H1 (cell line): ENCODE measurements at regions not wholly inside any gene's neighbourhood (a gene's known extent, or its start where the extent isn't known, plus 50 kb on each side); places are given as distances from the start of the nearest gene placed in this dataset.

Experiments
- CTCF ChIA-PET: fragments of 300-600 bp; sonication (Branson Sonifier 250); formaldehyde crosslinking; loops from one replicate; lab custom pipeline; 2021; ENCODE audit not compliant: partially characterized antibody; lab: Charles Lee
- POLR2A ChIA-PET: fragments of 300-600 bp; sonication (Branson Sonifier 250); formaldehyde crosslinking; loops from one replicate; lab custom pipeline; 2021; ENCODE audit warnings: inconsistent platforms; ENCODE audit not compliant: partially characterized antibody; lab: Charles Lee
- DNase-seq, 2 experiments: peaks; one replicate each; pipeline versions ENCODE4 v3.0.0 to v3.0.0-alpha.2; 2010 to 2022; ENCODE audit warnings: low spot score in 2 of 2, low read depth in 1 of 2, mixed read lengths in 1 of 2
- FAIRE-seq: peaks from 2 replicates; lab custom pipeline; 2011; peaks lifted over from hg19 to GRCh38; lab: Jason Lieb, UNC
- H2AFZ ChIP-seq: 2 replicates; pipeline ENCODE4 v1.8.1; 2012; ENCODE audit warnings: low read length, inconsistent platforms
- H2AK5ac ChIP-seq: 2 replicates; pipeline ENCODE4 v1.6.1; 2013; ENCODE audit warnings: low read depth, low read length
- H2BK120ac ChIP-seq: replicated peaks from 2 replicates; pipeline ENCODE3; 2013; ENCODE audit warnings: low read depth, low read length, inconsistent platforms
- H2BK12ac ChIP-seq: 2 replicates; pipeline ENCODE4 v1.6.1; 2013; ENCODE audit warnings: low read depth, low read length
- H2BK15ac ChIP-seq: 2 replicates; pipeline ENCODE4 v1.6.1; 2013; ENCODE audit warnings: low read length
- H2BK20ac ChIP-seq: 2 replicates; pipeline ENCODE4 v1.6.1; 2013; ENCODE audit warnings: low read length
- H2BK5ac ChIP-seq: 2 replicates; pipeline ENCODE4 v1.6.1; 2013; ENCODE audit warnings: low read depth, low read length
- H3K14ac ChIP-seq: 2 replicates; pipeline ENCODE4 v1.6.1; 2013; ENCODE audit warnings: inconsistent platforms; ENCODE audit not compliant: insufficient read length
- H3K18ac ChIP-seq: 2 replicates; pipeline ENCODE4 v1.6.1; 2013; ENCODE audit warnings: low read length; ENCODE audit errors: extremely low read depth
- H3K23ac ChIP-seq: 2 replicates; pipeline ENCODE4 v1.6.1; 2013; ENCODE audit warnings: inconsistent platforms; ENCODE audit not compliant: insufficient read length
- H3K23me2 ChIP-seq: 2 replicates; pipeline ENCODE4 v1.6.1; 2013; ENCODE audit warnings: low read depth, low read length
- H3K27ac ChIP-seq: 2 replicates; pipeline ENCODE4 v1.6.1; 2011; ENCODE audit warnings: low read depth, low read length, inconsistent platforms
- H3K27me3 ChIP-seq, 4 experiments: replicated peaks in 1 of 4; 1 replicate in 1 of 4; 2 replicates in 3 of 4; pipeline versions ENCODE4 v1.6.1 to v1.8.1; 2011 to 2013; ENCODE audit warnings: low read length in 3 of 4, mild to moderate bottlenecking in 3 of 4, inconsistent platforms in 2 of 4, mixed read lengths in 2 of 4, moderate library complexity in 1 of 4; ENCODE audit not compliant: control insufficient read depth in 3 of 4, insufficient read depth in 3 of 4; ENCODE audit errors: extremely low read depth in 1 of 4
- H3K36me3 ChIP-seq, 4 experiments: 2 replicates each; pipeline versions ENCODE4 v1.6.1 to v1.8.1; 2011 to 2013; ENCODE audit warnings: mild to moderate bottlenecking in 4 of 4, low read length in 3 of 4, moderate library complexity in 2 of 4, control low read depth in 1 of 4, inconsistent platforms in 1 of 4; ENCODE audit not compliant: insufficient read depth in 4 of 4, control insufficient read depth in 2 of 4
- H3K4ac ChIP-seq: replicated peaks from 2 replicates; pipeline ENCODE3; 2013; ENCODE audit warnings: low read length, low read depth, mixed read lengths, inconsistent platforms; ENCODE audit not compliant: insufficient read length
- H3K4me1 ChIP-seq, 4 experiments: replicated peaks in 1 of 4; 1 replicate in 1 of 4; 2 replicates in 3 of 4; pipeline versions ENCODE4 v1.6.1 to v1.8.1; 2011 to 2013; ENCODE audit warnings: low read length in 3 of 4, inconsistent platforms in 2 of 4, mixed read lengths in 1 of 4; ENCODE audit not compliant: insufficient read depth in 4 of 4, control insufficient read depth in 3 of 4
- H3K4me2 ChIP-seq, 2 experiments: 2 replicates each; pipeline versions ENCODE4 v1.6.1 to v1.8.1; 2011 to 2013; ENCODE audit warnings: low read depth in 2 of 2, low read length in 2 of 2, control low read depth in 1 of 2, inconsistent platforms in 1 of 2, mild to moderate bottlenecking in 1 of 2; ENCODE audit not compliant: insufficient read depth in 1 of 2
- H3K4me3 ChIP-seq, 4 experiments: fragments of 200-600, 300-600 bp in 1 of 4; sonication (generic), shearing (Covaris generic), sonication (Bioruptor Twin) in 1 of 4; 2 replicates each; pipeline versions ENCODE4 v1.5.1 to v1.8.1; 2011 to 2016; ENCODE audit warnings: low read length in 4 of 4, low read depth in 3 of 4, control low read depth in 2 of 4, inconsistent platforms in 2 of 4, mild to moderate bottlenecking in 2 of 4, mixed read lengths in 1 of 4, moderate library complexity in 1 of 4; ENCODE audit not compliant: insufficient read depth in 2 of 4; ENCODE audit errors: extremely low read depth in 1 of 4
- H3K56ac ChIP-seq: replicated peaks from 2 replicates; pipeline ENCODE3; 2013; ENCODE audit warnings: low read depth, mild to moderate bottlenecking, mixed read lengths, low read length, inconsistent platforms; ENCODE audit not compliant: insufficient read length
- H3K79me1 ChIP-seq: 2 replicates; pipeline ENCODE4 v1.6.1; 2013; ENCODE audit warnings: low read depth, low read length, control low read depth
- H3K79me2 ChIP-seq, 2 experiments: 2 replicates each; pipeline versions ENCODE4 v1.6.1 to v1.8.1; 2012 to 2013; ENCODE audit warnings: low read length in 2 of 2, mild to moderate bottlenecking in 2 of 2, inconsistent platforms in 1 of 2; ENCODE audit not compliant: insufficient read depth in 2 of 2, control insufficient read depth in 1 of 2
- H3K9ac ChIP-seq, 4 experiments: replicated peaks in 1 of 4; 1 replicate in 1 of 4; 2 replicates in 3 of 4; pipeline versions ENCODE4 v1.6.1 to v1.8.1; 2011 to 2013; ENCODE audit warnings: low read depth in 3 of 4, low read length in 3 of 4, control low read depth in 2 of 4, mild to moderate bottlenecking in 2 of 4, moderate library complexity in 2 of 4, inconsistent platforms in 1 of 4; ENCODE audit errors: extremely low read depth in 1 of 4
- H3K9me3 ChIP-seq, 2 experiments: 2 replicates each; pipeline versions ENCODE4 v1.6.1 to v1.8.1; 2012 to 2013; ENCODE audit warnings: mild to moderate bottlenecking in 2 of 2, moderate library complexity in 2 of 2, control low read depth in 1 of 2, inconsistent platforms in 1 of 2, low read depth in 1 of 2, low read length in 1 of 2, mixed read lengths in 1 of 2; ENCODE audit not compliant: insufficient read depth in 2 of 2
- H4K20me1 ChIP-seq, 2 experiments: replicated peaks in 1 of 2; 2 replicates each; pipeline versions ENCODE3 to v1.8.1; 2011 to 2013; ENCODE audit warnings: inconsistent platforms in 2 of 2, low read length in 2 of 2, mild to moderate bottlenecking in 1 of 2; ENCODE audit not compliant: insufficient read depth in 2 of 2, control insufficient read depth in 1 of 2
- H4K5ac ChIP-seq: 2 replicates; pipeline ENCODE4 v1.6.1; 2013; ENCODE audit warnings: low read length, low read depth, mixed read lengths, inconsistent platforms; ENCODE audit not compliant: insufficient read length
- H4K8ac ChIP-seq: 2 replicates; pipeline ENCODE4 v1.8.0; 2013; ENCODE audit warnings: mild to moderate bottlenecking, moderate library complexity, low read length, inconsistent platforms; ENCODE audit not compliant: insufficient read depth; ENCODE audit errors: extremely low read depth
- H4K91ac ChIP-seq: replicated peaks from 2 replicates; pipeline ENCODE3; 2013; ENCODE audit warnings: low read length, mixed read lengths, inconsistent platforms; ENCODE audit not compliant: insufficient read length
- CBX5 ChIP-seq: fragments of 300-800, 300-1000 bp; sonication (generic); IDR thresholded peaks from 2 replicates; pipeline ENCODE4 v1.7.1; 2016; ENCODE audit warnings: antibody characterized with exemption, low read length, low read depth
- CBX8 ChIP-seq: fragments of 300-800, 300-1000 bp; sonication (generic); IDR thresholded peaks from 2 replicates; pipeline ENCODE4 v1.7.1; 2016; ENCODE audit warnings: low read depth, low read length, borderline replicate concordance
- CEBPB ChIP-seq: IDR thresholded peaks from 2 replicates; pipeline ENCODE4 v1.6.1; 2012; ENCODE audit warnings: low read depth, low read length
- CTCF ChIP-seq, 3 experiments: IDR thresholded peaks; 1 replicate in 2 of 3; 2 replicates in 1 of 3; pipeline versions ENCODE4 v1.5.1 to v1.6.1; 2011; ENCODE audit warnings: low read length in 3 of 3, mild to moderate bottlenecking in 3 of 3, inconsistent platforms in 2 of 3, low read depth in 1 of 3, moderate library complexity in 1 of 3; ENCODE audit not compliant: insufficient read depth in 1 of 3; ENCODE audit errors: control extremely low read depth in 1 of 3
- FOSL1 ChIP-seq: IDR thresholded peaks from 2 replicates; pipeline ENCODE4 v1.6.1; 2011; ENCODE audit warnings: mild to moderate bottlenecking, low read depth, low read length, moderate library complexity; ENCODE audit not compliant: insufficient read depth
- GABPA ChIP-seq: IDR thresholded peaks from 2 replicates; pipeline ENCODE4 v1.6.1; 2011; ENCODE audit warnings: mild to moderate bottlenecking, low read length, moderate library complexity, borderline replicate concordance; ENCODE audit not compliant: insufficient read depth
- MAX ChIP-seq: IDR thresholded peaks from 2 replicates; pipeline ENCODE4 v1.6.1; 2012; ENCODE audit warnings: inconsistent platforms
- NRF1 ChIP-seq: IDR thresholded peaks from 2 replicates; pipeline ENCODE4 v1.6.1; 2011; ENCODE audit warnings: mild to moderate bottlenecking, low read depth, low read length, improper control_type of control experiment
- PHF8 ChIP-seq: fragments of 200-600 bp; sonication (generic); conservative IDR thresholded peaks from 2 replicates; pipeline ENCODE4 v1.7.1; 2012; ENCODE audit warnings: low read depth, mild to moderate bottlenecking, inconsistent platforms, low read length, moderate library complexity
- RXRA ChIP-seq: IDR thresholded peaks from 2 replicates; pipeline ENCODE4 v1.6.1; 2011; ENCODE audit warnings: low read depth, mild to moderate bottlenecking, low read length, moderate library complexity; ENCODE audit not compliant: insufficient read depth
- TAF7 ChIP-seq: optimal IDR thresholded peaks from 2 replicates; pipeline ENCODE3; 2011; ENCODE audit warnings: low read depth, mild to moderate bottlenecking, inconsistent platforms, low read length, moderate library complexity, borderline replicate concordance
- TBP ChIP-seq: IDR thresholded peaks from 2 replicates; pipeline ENCODE4 v1.6.1; 2011; ENCODE audit warnings: low read depth, low read length, improper control_type of control experiment
- WGBS, 2 experiments: shearing (Covaris generic) in 1 of 2; methylation state at CpG; one replicate each; pipeline versions ENCODE4 v1.1.6 to v1.1.7; 2013 to 2015; ENCODE audit warnings: low lambda C conversion rate in 2 of 2, mixed read lengths in 2 of 2, inconsistent platforms in 1 of 2, low coverage in 1 of 2, missing lambda C conversion rate in 1 of 2; ENCODE audit not compliant: insufficient replicate concordance in 2 of 2, insufficient coverage in 1 of 2, insufficient read length in 1 of 2; ENCODE audit errors: extremely low coverage in 1 of 2, missing lambda C conversion rate in 1 of 2; 5-methylcytosine and 5-hydroxymethylcytosine counted together

GRCh38 chr13:85255978-85256377 lies 543.2 kb downstream of the SLITRK6 start:
- DNase-seq (no peak), FAIRE-seq (no peak)
- Histone ChIP-seq H3K9me3 (no peaks in the 10 kb centered on the region), H2BK20ac (no peak overlapping the region), H2BK5ac (no peak overlapping the region), H3K27ac (no peak overlapping the region), H3K79me1 (no peaks in the 10 kb centered on the region), H3K4me2 (no peak overlapping the region), H3K23ac (no peak overlapping the region), H2AFZ (no peak overlapping the region), H2BK15ac (no peak overlapping the region), H3K9ac (no peak overlapping the region), H3K4me3 (no peak overlapping the region), H2BK12ac (no peak overlapping the region), H3K36me3 (no peaks in the 10 kb centered on the region), H2BK120ac (no peak overlapping the region), H4K20me1 (no peaks in the 10 kb centered on the region), H3K18ac (no peak overlapping the region), H4K8ac (no peak overlapping the region), H3K27me3 (no peaks in the 10 kb centered on the region), H3K79me2 (no peaks in the 10 kb centered on the region), H2AK5ac (no peak overlapping the region), H3K14ac (no peak overlapping the region), H3K23me2 (no peaks in the 10 kb centered on the region), H3K4ac (no peak overlapping the region), H3K4me1 (no peaks in the 10 kb centered on the region), H3K56ac (no peak overlapping the region), H4K5ac (no peak overlapping the region), H4K91ac (no peak overlapping the region)
- 90% methylated on average over 2 of the region's 2 CpGs; no CpG with 5 or more reads in 1 of the 2 experiments for WGBS, 2 experiments
- POLR2A ChIA-PET = no interaction called here
- CTCF ChIA-PET = no interaction called here
- TF ChIP-seq NRF1 (no peak), GABPA (no peak), RXRA (no peak), TBP (no peak), FOSL1 (no peak), CBX5 (no peak), CTCF (IDR thresholded peaks at IDR 0.05; ENCODE audit: control extremely low read depth in 1 of 3, insufficient read depth in 1 of 3, low read depth in 1 of 3, low read length in 3 of 3) (no peak), CBX8 (no peak), TAF7 (no peak), MAX (no peak), CEBPB (no peak), PHF8 (no peak)
